ENCODE measurements at regions not wholly inside any gene's neighbourhood (a gene's known extent, or its start where the extent isn't known, plus 50 kb on each side); places are given as distances from the start of the nearest gene placed in this dataset.
"Not testable (repeated sequence)": the region's sequence is repeated elsewhere in the genome, so short reads cannot be mapped to it uniquely, and the experiment has no call there.

DNA sequence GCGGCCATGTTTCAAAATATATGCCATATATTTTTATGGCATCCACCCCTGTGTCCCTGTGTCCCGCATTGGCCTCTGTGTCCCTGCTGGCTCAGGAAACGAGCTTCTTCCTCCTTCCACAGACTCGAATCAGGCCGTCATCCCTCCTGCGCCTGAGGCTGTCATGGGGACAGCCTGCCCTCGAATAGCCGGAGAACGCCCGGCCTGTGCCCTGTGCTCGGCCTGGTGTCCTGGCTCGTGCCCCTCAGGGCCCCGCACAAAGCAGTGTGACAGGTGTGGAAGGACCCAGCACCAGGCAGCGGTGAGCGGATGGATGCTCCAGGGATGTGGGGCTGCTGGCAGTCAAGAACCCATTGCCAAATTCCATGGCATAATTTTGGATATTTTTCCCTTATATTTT lies 1500.0 kb downstream of the FOXD4L5 start:
- not testable (repeated sequence) for H3K36me3 ChIP-seq (ENCODE audit: insufficient read depth, low read depth, low read length); H3K4me3 ChIP-seq (ENCODE audit: low read length); H3K27ac ChIP-seq (ENCODE audit: low read length); H3K4me1 ChIP-seq (ENCODE audit: insufficient read depth, low read length); H3K9ac ChIP-seq (ENCODE audit: low read depth, low read length); H3K27me3 ChIP-seq (ENCODE audit: insufficient read depth, low read length)
- H3K9me3 ChIP-seq (ENCODE audit: insufficient read depth, low read depth, low read length) = peaks cover 22% of the 10 kb centered on the region

- H3K4me1 ChIP-seq (ENCODE audit: insufficient read depth, low read length); H3K27me3 ChIP-seq (ENCODE audit: insufficient read depth, low read length); H3K9ac ChIP-seq (ENCODE audit: low read depth, low read length); H3K27ac ChIP-seq (ENCODE audit: low read length); H3K36me3 ChIP-seq (ENCODE audit: insufficient read depth, low read depth, low read length); H3K4me3 ChIP-seq (ENCODE audit: low read length): not testable (repeated sequence)
- peaks cover 15% of the 10 kb centered on the region for H3K9me3 ChIP-seq (ENCODE audit: insufficient read depth, low read depth, low read length)
Measured at GRCh38 chr9:63784421-63784820, 1500.6 kb downstream of the FOXD4L5 start.

- H3K4me1 ChIP-seq (ENCODE audit: insufficient read depth, low read length); H3K27ac ChIP-seq (ENCODE audit: low read length); H3K9ac ChIP-seq (ENCODE audit: low read depth, low read length); H3K9me3 ChIP-seq (ENCODE audit: insufficient read depth, low read depth, low read length); H3K4me3 ChIP-seq (ENCODE audit: low read length); H3K27me3 ChIP-seq (ENCODE audit: insufficient read depth, low read length); H3K36me3 ChIP-seq (ENCODE audit: insufficient read depth, low read depth, low read length): not testable (repeated sequence)
Measured at GRCh38 chr9:63781817-63782439, 1503.1 kb downstream of the FOXD4L5 start.

DNA sequence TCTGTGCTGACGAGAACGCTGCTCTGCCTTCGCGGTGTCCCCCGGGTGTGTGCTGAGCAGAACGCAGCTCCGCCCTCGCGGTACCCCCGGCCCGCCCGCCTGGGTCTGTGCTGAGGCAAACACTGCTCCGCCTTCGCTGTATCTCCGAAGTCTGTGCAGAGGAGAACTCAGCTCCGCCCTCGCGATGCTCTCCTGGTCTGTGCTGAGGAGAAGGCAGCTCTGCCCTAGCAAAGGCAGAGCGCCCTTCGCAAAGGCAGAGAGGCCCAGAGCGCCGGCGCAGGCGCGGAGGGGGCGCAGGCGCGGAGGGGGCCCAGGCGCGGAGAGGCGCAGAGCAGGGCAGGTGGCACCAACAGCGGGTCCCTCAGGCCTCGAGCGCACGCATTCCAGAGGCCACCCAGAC lies 1503.6 kb downstream of the FOXD4L5 start:
- H3K9ac ChIP-seq (ENCODE audit: low read depth, low read length); H3K4me3 ChIP-seq (ENCODE audit: low read length): not testable (repeated sequence)

DNA sequence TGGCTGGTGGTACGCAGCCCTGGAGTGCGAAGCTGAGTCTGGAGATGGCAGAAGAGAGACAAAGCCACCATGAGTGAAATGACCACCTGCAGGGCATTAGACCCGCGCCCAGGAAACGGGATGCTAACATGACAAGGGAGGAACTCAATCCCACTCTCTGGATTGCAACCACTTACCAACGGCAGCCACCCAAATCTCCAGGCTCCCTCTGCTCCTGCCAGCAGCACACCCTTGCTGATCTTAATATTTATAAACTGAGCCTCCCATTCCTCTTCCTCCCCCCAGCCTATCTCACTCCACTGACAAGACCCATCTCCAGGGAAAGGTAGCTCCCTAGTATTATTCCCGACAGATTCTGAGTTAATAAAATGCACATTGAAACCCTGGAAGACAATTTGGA lies 1508.8 kb downstream of the FOXD4L5 start:
- H3K4me1 ChIP-seq (ENCODE audit: insufficient read depth, low read length); H3K36me3 ChIP-seq (ENCODE audit: insufficient read depth, low read depth, low read length); H3K4me3 ChIP-seq (ENCODE audit: low read length); H3K9ac ChIP-seq (ENCODE audit: low read depth, low read length); H3K27ac ChIP-seq (ENCODE audit: low read length); H3K9me3 ChIP-seq (ENCODE audit: insufficient read depth, low read depth, low read length); H3K27me3 ChIP-seq (ENCODE audit: insufficient read depth, low read length): not testable (repeated sequence)

More for the DNA sequence above, 1503.6 kb downstream of the FOXD4L5 start:
- not testable (repeated sequence) for H3K36me3 ChIP-seq (ENCODE audit: insufficient read depth, low read depth, low read length); H3K4me1 ChIP-seq (ENCODE audit: insufficient read depth, low read length); H3K27me3 ChIP-seq (ENCODE audit: insufficient read depth, low read length); H3K9me3 ChIP-seq (ENCODE audit: insufficient read depth, low read depth, low read length); H3K27ac ChIP-seq (ENCODE audit: low read length)

- H3K27ac ChIP-seq (ENCODE audit: low read length); H3K4me3 ChIP-seq (ENCODE audit: low read length); H3K36me3 ChIP-seq (ENCODE audit: insufficient read depth, low read depth, low read length); H3K9ac ChIP-seq (ENCODE audit: low read depth, low read length); H3K4me1 ChIP-seq (ENCODE audit: insufficient read depth, low read length); H3K9me3 ChIP-seq (ENCODE audit: insufficient read depth, low read depth, low read length); H3K27me3 ChIP-seq (ENCODE audit: insufficient read depth, low read length): not testable (repeated sequence)
Measured at GRCh38 chr9:63775092-63775426, 1510.0 kb downstream of the FOXD4L5 start.

- H3K36me3 ChIP-seq (ENCODE audit: insufficient read depth, low read depth, low read length); H3K9ac ChIP-seq (ENCODE audit: low read depth, low read length); H3K4me1 ChIP-seq (ENCODE audit: insufficient read depth, low read length); H3K4me3 ChIP-seq (ENCODE audit: low read length); H3K9me3 ChIP-seq (ENCODE audit: insufficient read depth, low read depth, low read length); H3K27ac ChIP-seq (ENCODE audit: low read length); H3K27me3 ChIP-seq (ENCODE audit: insufficient read depth, low read length): not testable (repeated sequence)
Measured at GRCh38 chr9:63774369-63775091, 1510.5 kb downstream of the FOXD4L5 start.

GRCh38 chr9:63762230-63762629 lies 1522.8 kb downstream of the FOXD4L5 start:
- H3K9me3 ChIP-seq (ENCODE audit: insufficient read depth, low read depth, low read length); H3K27me3 ChIP-seq (ENCODE audit: insufficient read depth, low read length); H3K36me3 ChIP-seq (ENCODE audit: insufficient read depth, low read depth, low read length); H3K4me3 ChIP-seq (ENCODE audit: low read length); H3K27ac ChIP-seq (ENCODE audit: low read length); H3K9ac ChIP-seq (ENCODE audit: low read depth, low read length); H3K4me1 ChIP-seq (ENCODE audit: insufficient read depth, low read length): not testable (repeated sequence)

GRCh38 chr9:63729021-63729420 lies 1556.0 kb downstream of the FOXD4L5 start:
- H3K9me3 ChIP-seq (ENCODE audit: insufficient read depth, low read depth, low read length); H3K9ac ChIP-seq (ENCODE audit: low read depth, low read length); H3K27ac ChIP-seq (ENCODE audit: low read length); H3K36me3 ChIP-seq (ENCODE audit: insufficient read depth, low read depth, low read length); H3K27me3 ChIP-seq (ENCODE audit: insufficient read depth, low read length); H3K4me3 ChIP-seq (ENCODE audit: low read length); H3K4me1 ChIP-seq (ENCODE audit: insufficient read depth, low read length): not testable (repeated sequence)

GRCh38 chr9:63728287-63728686 lies 1556.7 kb downstream of the FOXD4L5 start:
- H3K36me3 ChIP-seq (ENCODE audit: insufficient read depth, low read depth, low read length) = no peaks in the 10 kb centered on the region
- no peaks in the 10 kb centered on the region for H3K4me1 ChIP-seq (ENCODE audit: insufficient read depth, low read length)
- no peaks in the 10 kb centered on the region for H3K27me3 ChIP-seq (ENCODE audit: insufficient read depth, low read length)
- no peak overlapping the region for H3K27ac ChIP-seq (ENCODE audit: low read length)
- no peak overlapping the region for H3K4me3 ChIP-seq (ENCODE audit: low read length)
- H3K9ac ChIP-seq (ENCODE audit: low read depth, low read length) = no peak overlapping the region
- H3K9me3 ChIP-seq (ENCODE audit: insufficient read depth, low read depth, low read length) = no peaks in the 10 kb centered on the region; the same call in 1 of the 2 replicates

DNA sequence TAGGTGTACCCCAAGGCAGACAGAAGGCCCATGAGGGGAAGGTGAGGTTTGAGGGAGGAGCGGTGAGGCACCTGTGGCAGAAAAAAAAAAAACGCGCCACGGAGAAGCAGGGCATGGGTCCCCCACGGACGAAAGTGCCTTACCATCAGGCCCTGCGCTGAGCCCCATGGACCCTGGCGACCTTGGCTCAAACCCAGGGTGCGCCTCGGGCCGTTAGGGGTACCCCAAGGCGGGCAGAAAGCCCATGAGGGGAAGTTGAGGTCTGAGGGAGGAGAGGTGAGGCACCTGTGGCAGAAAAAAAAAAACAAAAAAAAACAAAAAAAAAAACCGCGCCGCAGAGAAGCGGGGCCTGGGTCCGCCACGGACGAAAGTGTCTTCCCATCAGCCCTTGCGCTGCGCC lies 1576.7 kb downstream of the FOXD4L5 start:
- not testable (repeated sequence) for H3K27ac ChIP-seq (ENCODE audit: low read length); H3K9ac ChIP-seq (ENCODE audit: low read depth, low read length); H3K36me3 ChIP-seq (ENCODE audit: insufficient read depth, low read depth, low read length); H3K9me3 ChIP-seq (ENCODE audit: insufficient read depth, low read depth, low read length); H3K4me1 ChIP-seq (ENCODE audit: insufficient read depth, low read length); H3K27me3 ChIP-seq (ENCODE audit: insufficient read depth, low read length); H3K4me3 ChIP-seq (ENCODE audit: low read length)

- not testable (repeated sequence) for H3K27me3 ChIP-seq (ENCODE audit: insufficient read depth, low read length); H3K4me1 ChIP-seq (ENCODE audit: insufficient read depth, low read length); H3K4me3 ChIP-seq (ENCODE audit: low read length); H3K9me3 ChIP-seq (ENCODE audit: insufficient read depth, low read depth, low read length); H3K9ac ChIP-seq (ENCODE audit: low read depth, low read length); H3K36me3 ChIP-seq (ENCODE audit: insufficient read depth, low read depth, low read length); H3K27ac ChIP-seq (ENCODE audit: low read length)
Measured at GRCh38 chr9:63704456-63704855, 1580.6 kb downstream of the FOXD4L5 start.

Measured in iPS-20b (cell line).